HCT116 (cell line): ENCODE measurements at regions not wholly inside any gene's neighbourhood (a gene's known extent, or its start where the extent isn't known, plus 50 kb on each side); places are given as distances from the start of the nearest gene placed in this dataset.

Experiments
- ATAC-seq: fragments of 200-7000 bp; cut with Tn5 transposase; 2 replicates; pipeline ENCODE4 v1.9.1; 2020; ENCODE audit warnings: mild to moderate bottlenecking, moderate library complexity
- BruUV-seq: library from RNA; stranded (reverse); fragments of 400-500 nt; replicated peaks from 2 replicates; lab custom pipeline; 2021; lab: Mats Ljungman, UMichigan
- CTCF ChIA-PET: fragments of 300-600 bp; sonication (Branson Sonifier 250); formaldehyde crosslinking; loops from one replicate; lab custom pipeline; 2021; ENCODE audit warnings: antibody characterized with exemption; lab: Charles Lee
- POLR2A ChIA-PET: fragments of 300-600, 350-600 bp; sonication (Branson Sonifier 250); formaldehyde crosslinking; loops from one replicate; lab custom pipeline; 2021; ENCODE audit warnings: antibody characterized with exemption; lab: Charles Lee
- RAD21 ChIA-PET, 2 experiments: fragments of 300-600 bp; sonication (Branson Sonifier 250); formaldehyde crosslinking; loops; one replicate each; lab custom pipeline; 2023; ENCODE audit warnings: low total read pairs in 2 of 2; ENCODE audit not compliant: uncharacterized antibody in 2 of 2, unreplicated experiment in 2 of 2, low non-redundant PET in 1 of 2; lab: Charles Lee
- DNase-seq: peaks from one replicate; pipeline ENCODE4 v3.0.0-alpha.2; 2010; ENCODE audit warnings: low read depth, low spot score
- H2AFZ ChIP-seq: fragments of 200-600 bp; shearing (Covaris generic), sonication (generic); 2 replicates; pipeline ENCODE4 v1.6.1; 2017; ENCODE audit warnings: low read depth, mixed run types, mixed read lengths, antibody characterized with exemption, low read length; ENCODE audit not compliant: poor library complexity, severe bottlenecking
- H3K27ac ChIP-seq: 2 replicates; pipeline ENCODE4 v1.5.1; 2012; ENCODE audit warnings: low read depth, low read length
- H3K27me3 ChIP-seq: fragments of 200-600 bp; sonication (generic); 2 replicates; pipeline ENCODE4 v1.6.1; 2016; ENCODE audit warnings: mixed run types, low read length, mixed read lengths; ENCODE audit not compliant: insufficient read depth
- H3K36me3 ChIP-seq, 2 experiments: fragments of 200-500 bp in 1 of 2; fragments of 200-600 bp in 1 of 2; sonication (Bioruptor generic) in 1 of 2; sonication (generic) in 1 of 2; 2 replicates each; pipeline versions ENCODE4 v1.5.1 to v1.6.1; 2014 to 2016; ENCODE audit warnings: low read length in 2 of 2, inconsistent platforms in 1 of 2, mixed read lengths in 1 of 2, mixed run types in 1 of 2; ENCODE audit not compliant: insufficient read depth in 2 of 2, control insufficient read depth in 1 of 2
- H3K4me1 ChIP-seq, 2 experiments: fragments of 200-600 bp in 1 of 2; sonication (generic) in 1 of 2; 2 replicates each; pipeline versions ENCODE4 v1.5.1 to v1.6.1; 2012 to 2017; ENCODE audit warnings: low read length in 2 of 2, inconsistent platforms in 1 of 2, mild to moderate bottlenecking in 1 of 2, mixed read lengths in 1 of 2, mixed run types in 1 of 2, moderate library complexity in 1 of 2; ENCODE audit not compliant: insufficient read depth in 2 of 2, control insufficient read depth in 1 of 2
- H3K4me2 ChIP-seq: fragments of 200-600 bp; sonication (generic); 2 replicates; pipeline ENCODE4 v1.6.1; 2017; ENCODE audit warnings: mixed run types, low read length, mixed read lengths
- H3K4me3 ChIP-seq, 2 experiments: fragments of 200-600 bp in 1 of 2; sonication (generic) in 1 of 2; replicated peaks in 1 of 2; 2 replicates each; pipeline ENCODE4 v1.5.1; 2011 to 2016; ENCODE audit warnings: low read length in 2 of 2, control low read depth in 1 of 2, low read depth in 1 of 2, mild to moderate bottlenecking in 1 of 2, mixed read lengths in 1 of 2, mixed run types in 1 of 2
- H3K79me2 ChIP-seq: fragments of 200-600 bp; sonication (generic); 2 replicates; pipeline ENCODE4 v1.6.1; 2017; ENCODE audit warnings: mild to moderate bottlenecking, mixed run types, low read length, moderate library complexity, mixed read lengths; ENCODE audit not compliant: insufficient read depth
- H3K9ac ChIP-seq: fragments of 200-600 bp; sonication (generic); 2 replicates; pipeline ENCODE4 v1.6.1; 2016; ENCODE audit warnings: low read length, mixed read lengths
- H3K9me2 ChIP-seq: fragments of 200-600 bp; sonication (generic), shearing (Covaris generic); 2 replicates; pipeline ENCODE4 v1.6.1; 2017; ENCODE audit warnings: mixed run types, mild to moderate bottlenecking, moderate library complexity; ENCODE audit not compliant: insufficient read depth
- H3K9me3 ChIP-seq, 2 experiments: fragments of 200-500 bp in 1 of 2; fragments of 200-600 bp in 1 of 2; sonication (Bioruptor generic) in 1 of 2; sonication (generic) in 1 of 2; 2 replicates each; pipeline ENCODE4 v1.6.1; 2014 to 2017; ENCODE audit warnings: low read length in 2 of 2, mixed read lengths in 2 of 2, inconsistent platforms in 1 of 2, low read depth in 1 of 2, mild to moderate bottlenecking in 1 of 2, mixed run types in 1 of 2, moderate library complexity in 1 of 2; ENCODE audit not compliant: control insufficient read depth in 1 of 2, insufficient read depth in 1 of 2
- H4K20me1 ChIP-seq: fragments of 200-600 bp; sonication (generic), shearing (Covaris generic); 2 replicates; pipeline ENCODE4 v1.6.1; 2017; ENCODE audit warnings: mixed run types, mild to moderate bottlenecking, moderate library complexity; ENCODE audit not compliant: insufficient read depth
- EGR1 ChIP-seq: IDR thresholded peaks from 2 replicates; pipeline ENCODE4 v1.6.1; 2012; ENCODE audit warnings: low read depth
- ELF1 ChIP-seq: IDR thresholded peaks from 2 replicates; pipeline ENCODE4 v1.6.1; 2012; ENCODE audit warnings: low read depth, borderline replicate concordance
- EZH2 ChIP-seq: fragments of 200-600 bp; sonication (generic); IDR thresholded peaks from 2 replicates; pipeline ENCODE4 v1.6.1; 2017; ENCODE audit warnings: antibody characterized with exemption, mixed run types
- RAD21 ChIP-seq: IDR thresholded peaks from 2 replicates; pipeline ENCODE4 v1.6.1; 2012; ENCODE audit warnings: low read depth, mild to moderate bottlenecking
- SP1 ChIP-seq: IDR thresholded peaks from 2 replicates; pipeline ENCODE4 v1.6.1; 2012; ENCODE audit warnings: low read depth
- ZNF274 ChIP-seq: fragments of 200-500 bp; sonication (Bioruptor generic); IDR thresholded peaks from 2 replicates; pipeline ENCODE4 v1.6.1; 2014; ENCODE audit warnings: mild to moderate bottlenecking, low read depth, low read length, inconsistent platforms
- intact Hi-C: fragments of 100-400 bp; cut with micrococcal nuclease; formaldehyde crosslinking; loops from 2 replicates; pipeline ENCODE4 v1.10.0; 2022
- TF ChIP-seq, protein P1 (sequence below), 3 experiments: fragments of 200-600 bp in 1 of 3; sonication (generic) in 1 of 3; IDR thresholded peaks in 2 of 3; conservative IDR thresholded peaks in 1 of 3; 2 replicates each; pipeline ENCODE4 v1.5.1; 2012 to 2017; ENCODE audit warnings: low read depth in 2 of 3, low read length in 2 of 3, antibody characterized with exemption in 1 of 3, borderline replicate concordance in 1 of 3, control low read depth in 1 of 3, mild to moderate bottlenecking in 1 of 3, mixed read lengths in 1 of 3, mixed run types in 1 of 3, moderate library complexity in 1 of 3; ENCODE audit not compliant: insufficient read depth in 1 of 3

DNA sequence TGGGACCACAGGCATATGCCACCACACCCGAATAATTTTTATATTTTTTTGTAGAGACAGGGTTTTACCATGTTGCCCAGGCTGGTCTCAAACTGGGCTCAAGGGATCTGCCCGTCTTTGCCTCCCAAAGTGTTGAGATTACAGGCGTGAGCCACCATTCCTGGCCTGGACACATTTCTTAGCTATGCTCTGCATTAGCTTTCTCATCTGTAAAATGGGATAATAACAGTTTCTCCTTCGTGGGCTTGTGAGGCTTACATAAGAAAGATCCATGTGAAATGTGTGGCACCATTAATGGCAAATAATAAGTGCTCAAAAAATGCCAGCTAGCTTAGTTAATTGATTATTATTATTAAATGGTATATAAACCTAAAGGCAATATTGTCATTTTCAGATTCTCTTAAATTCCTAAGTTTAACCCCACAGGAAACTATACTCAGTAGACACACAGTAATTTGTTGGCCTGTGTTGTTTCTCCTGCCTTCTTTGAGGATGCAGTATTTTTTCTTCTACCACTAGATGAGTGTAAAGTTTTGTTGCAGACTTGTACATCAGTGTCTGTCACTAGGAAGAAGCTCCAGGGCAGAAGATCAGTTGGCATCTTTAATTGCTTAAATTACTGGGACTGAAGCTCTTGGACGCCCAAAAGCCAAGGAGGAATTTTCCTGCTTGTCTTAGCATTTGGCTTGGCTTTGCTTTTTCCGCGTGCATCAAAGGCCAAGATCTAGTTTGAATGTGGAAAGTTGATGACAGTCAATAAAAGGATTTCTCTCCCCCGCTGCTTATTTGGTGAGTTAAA, 162.3 kb upstream of the ZNF217 start:
- no peak overlapping the region for H3K4me3 ChIP-seq
- POLR2A ChIA-PET: interaction anchor here (1.1 kb wide), 1 partner anchor 134 kb away, joined by 3 read pairs; no protein-coding TSS in a partner anchor
- intact Hi-C loops: no loop called here
- no peak overlapping the region for H3K27ac ChIP-seq
- DNase-seq (no peak), ATAC-seq (no peak)
- CTCF ChIA-PET: interaction anchor here (1.6 kb wide), 1 partner anchor 184 kb away, joined by 4 read pairs; no protein-coding TSS in a partner anchor
- TF ChIP-seq ELF1 (no peak), RAD21 (peak; percentile 10; the same call in 1 of the 2 replicates)
- no peak overlapping the region for H3K9ac ChIP-seq
- H3K4me1 ChIP-seq: peaks cover 33 to 44% of the 10 kb centered on the region in 2 experiments
- H3K4me2 ChIP-seq: no peak overlapping the region
- no peaks in the 10 kb centered on the region for H3K9me2 ChIP-seq
- H4K20me1 ChIP-seq: no peaks in the 10 kb centered on the region
- peak overlapping the region; percentile 74 for H2AFZ ChIP-seq
- H3K9me3 ChIP-seq: no peaks in the 10 kb centered on the region
- H3K36me3 ChIP-seq: no peaks in the 10 kb centered on the region
- no peaks in the 10 kb centered on the region for H3K27me3 ChIP-seq
- no peaks in the 10 kb centered on the region for H3K79me2 ChIP-seq
- no TSS peak for BruUV-seq
- RAD21 ChIA-PET: no interaction called here

DNA sequence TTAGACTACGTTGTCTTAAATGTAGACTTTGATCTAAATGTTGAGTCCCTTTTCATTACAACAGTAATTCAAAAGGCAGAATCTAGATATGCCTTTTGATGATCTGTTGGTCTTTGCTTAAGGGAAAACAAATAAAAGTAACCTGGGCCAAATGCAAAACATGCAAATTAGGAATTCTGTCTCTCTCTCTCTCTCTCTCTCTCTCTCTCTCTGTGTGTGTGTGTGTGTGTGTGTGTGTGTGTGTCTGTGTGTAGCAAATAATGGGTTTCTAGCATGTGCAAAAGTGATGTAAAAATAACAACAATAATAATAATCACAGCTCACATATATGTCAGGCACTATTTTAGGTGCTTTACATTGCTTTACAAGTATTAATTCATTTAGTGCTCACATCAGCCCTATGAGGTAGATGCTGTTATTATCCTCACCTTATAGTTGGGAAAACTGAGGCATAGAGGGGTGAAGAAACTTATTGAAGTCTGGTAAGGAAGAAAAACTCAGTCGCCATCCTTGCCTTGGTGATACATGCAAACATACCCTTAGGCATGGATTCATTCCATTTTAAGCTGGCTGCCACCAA, 160.3 kb upstream of the ZNF217 start:
- intact Hi-C loops: no loop called here
- Histone ChIP-seq H3K79me2 (no peaks in the 10 kb centered on the region), H3K4me1 (peaks cover 33 to 53% of the 10 kb centered on the region in 2 experiments), H3K4me3 (peak overlapping the region in 1 of 2 experiments; percentile 55; a peak in 2 of 4 replicates), H3K27ac (peak overlapping the region; percentile 81; the same call in 1 of the 2 replicates), H4K20me1 (no peaks in the 10 kb centered on the region), H3K36me3 (no peaks in the 10 kb centered on the region), H3K9ac (peak overlapping the region; percentile 70), H3K4me2 (peak overlapping the region; percentile 93), H3K27me3 (no peaks in the 10 kb centered on the region), H3K9me2 (no peaks in the 10 kb centered on the region), H2AFZ (peak overlapping the region; percentile 96), H3K9me3 (no peaks in the 10 kb centered on the region)
- POLR2A ChIA-PET: interaction anchor here (0.7 to 3.8 kb wide), 6 partner anchors 27 to 186 kb away, joined by 3 to 28 read pairs (median 4); no protein-coding TSS in a partner anchor
- CTCF ChIA-PET: interaction anchor here (1.0 kb wide), 1 partner anchor 186 kb away, joined by 3 read pairs; no protein-coding TSS in a partner anchor
- RAD21 ChIA-PET: interaction anchor here in 1 of 2 experiments (0.7 kb wide), 1 partner anchor 133 kb away, joined by 3 read pairs; no protein-coding TSS in a partner anchor
- no peak for TF ChIP-seq ZNF274
- TF ChIP-seq EGR1: no peak
- TF ChIP-seq EZH2: no peak
- no peak for TF ChIP-seq SP1
- TF ChIP-seq, protein P1, sequence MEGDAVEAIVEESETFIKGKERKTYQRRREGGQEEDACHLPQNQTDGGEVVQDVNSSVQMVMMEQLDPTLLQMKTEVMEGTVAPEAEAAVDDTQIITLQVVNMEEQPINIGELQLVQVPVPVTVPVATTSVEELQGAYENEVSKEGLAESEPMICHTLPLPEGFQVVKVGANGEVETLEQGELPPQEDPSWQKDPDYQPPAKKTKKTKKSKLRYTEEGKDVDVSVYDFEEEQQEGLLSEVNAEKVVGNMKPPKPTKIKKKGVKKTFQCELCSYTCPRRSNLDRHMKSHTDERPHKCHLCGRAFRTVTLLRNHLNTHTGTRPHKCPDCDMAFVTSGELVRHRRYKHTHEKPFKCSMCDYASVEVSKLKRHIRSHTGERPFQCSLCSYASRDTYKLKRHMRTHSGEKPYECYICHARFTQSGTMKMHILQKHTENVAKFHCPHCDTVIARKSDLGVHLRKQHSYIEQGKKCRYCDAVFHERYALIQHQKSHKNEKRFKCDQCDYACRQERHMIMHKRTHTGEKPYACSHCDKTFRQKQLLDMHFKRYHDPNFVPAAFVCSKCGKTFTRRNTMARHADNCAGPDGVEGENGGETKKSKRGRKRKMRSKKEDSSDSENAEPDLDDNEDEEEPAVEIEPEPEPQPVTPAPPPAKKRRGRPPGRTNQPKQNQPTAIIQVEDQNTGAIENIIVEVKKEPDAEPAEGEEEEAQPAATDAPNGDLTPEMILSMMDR (IDR thresholded peaks at IDR 0.05 in 2 of 3, conservative IDR thresholded peaks at IDR 0.05 in 1 of 3; ENCODE audit: borderline replicate concordance in 1 of 3, insufficient read depth in 1 of 3, low read depth in 2 of 3, low read length in 2 of 3): no peak
- DNase-seq: no peak
- no peak for ATAC-seq
- BruUV-seq: no TSS peak
